Cerebellar nuclear complex (tissue), 1 donor: ENCODE measurements at regions not wholly inside any gene's neighbourhood (a gene's known extent, or its start where the extent isn't known, plus 50 kb on each side); places are given as distances from the start of the nearest gene placed in this dataset.

Experiments
- DNase-seq, 2 experiments: peaks; one replicate each; lab custom pipeline; 2025; lab: John Stamatoyannopoulos, UW

GRCh38 chr9:129359162-129359811 is 181.2 kb upstream of the IER5L start:
- no peak for DNase-seq

GRCh38 chr9:129358621-129359154 is 180.6 kb upstream of the IER5L start:
- DNase-seq: no peak

- no peak for DNase-seq
Measured at GRCh38 chr9:129357773-129358245, 179.7 kb upstream of the IER5L start.

GRCh38 chr9:129356871-129357772 is 179.1 kb upstream of the IER5L start:
- DNase-seq: no peak

- no peak for DNase-seq
Measured at GRCh38 chr9:129355631-129356030, 177.6 kb upstream of the IER5L start.

GRCh38 chr9:129354498-129354897 is 176.4 kb upstream of the IER5L start:
- DNase-seq: no peak

- DNase-seq: no peak
Measured at GRCh38 chr9:129353697-129354336, 175.8 kb upstream of the IER5L start.

GRCh38 chr9:129352146-129352865 is 174.2 kb upstream of the IER5L start:
- DNase-seq: no peak

GRCh38 chr9:129351642-129352145 is 173.6 kb upstream of the IER5L start:
- no peak for DNase-seq

GRCh38 chr9:129351058-129351641 is 173.1 kb upstream of the IER5L start:
- DNase-seq: no peak

GRCh38 chr9:129350143-129350935 is 172.3 kb upstream of the IER5L start:
- DNase-seq: no peak

GRCh38 chr9:129349665-129349947 is 171.5 kb upstream of the IER5L start:
- no peak for DNase-seq

- no peak for DNase-seq
Measured at GRCh38 chr9:129348890-129349664, 171.0 kb upstream of the IER5L start.

GRCh38 chr9:129347316-129348120 is 169.5 kb upstream of the IER5L start:
- DNase-seq: no peak

- DNase-seq: no peak
Measured at GRCh38 chr9:129346046-129346445, 168.0 kb upstream of the IER5L start.

GRCh38 chr9:129344641-129345495 is 166.8 kb upstream of the IER5L start:
- no peak for DNase-seq

- DNase-seq: no peak
Measured at GRCh38 chr9:129343424-129344375, 165.6 kb upstream of the IER5L start.
